Peyer's patch (tissue), 4 donors: ENCODE measurements at regions not wholly inside any gene's neighbourhood (a gene's known extent, or its start where the extent isn't known, plus 50 kb on each side); places are given as distances from the start of the nearest gene placed in this dataset.

ENCODE experiments used
- CTCF ChIP-seq, 6 experiments: fragments of 450-650 bp in 4 of 6; fragments of 200-600 bp in 2 of 6; sonication (generic) in 1 of 6; IDR thresholded peaks; one replicate each; pipeline ENCODE4 v1.5.1; 2017 to 2019; ENCODE audit warnings: antibody characterized with exemption in 6 of 6, mild to moderate bottlenecking in 3 of 6, moderate library complexity in 1 of 6
- POLR2A ChIP-seq, 2 donors: fragments of 450-650 bp; IDR thresholded peaks; one replicate each; pipeline ENCODE4 v1.5.1; 2017; ENCODE audit warnings: antibody characterized with exemption in 2 of 2, mild to moderate bottlenecking in 2 of 2, moderate library complexity in 2 of 2

GRCh38 chr10:3623746-3624145 lies 161.3 kb downstream of the KLF6 start:
- TF ChIP-seq CTCF (IDR thresholded peaks at IDR 0.05) (no peak), POLR2A (IDR thresholded peaks at IDR 0.05) (no peak)
